Fibroblast of pulmonary artery (primary cell): ENCODE measurements at regions not wholly inside any gene's neighbourhood (a gene's known extent, or its start where the extent isn't known, plus 50 kb on each side); places are given as distances from the start of the nearest gene placed in this dataset.

Experiments used
- DNase-seq: peaks from one replicate; pipeline ENCODE4 v3.0.0-alpha.2; 2010; ENCODE audit warnings: low read depth
- H3K4me3 ChIP-seq: replicated peaks from 2 replicates; pipeline ENCODE4 v1.5.1; 2011; ENCODE audit warnings: low read depth, mild to moderate bottlenecking, control low read depth, low read length, moderate library complexity
- CTCF ChIP-seq: IDR thresholded peaks from 2 replicates; pipeline ENCODE4 v1.5.1; 2011; ENCODE audit warnings: mild to moderate bottlenecking, control low read depth, low read length, inconsistent platforms; ENCODE audit errors: missing control alignments

GRCh38 chr19:30672926-30673325 lies 300.7 kb downstream of the ZNF536 start:
- H3K4me3 ChIP-seq = no peak overlapping the region
- TF ChIP-seq CTCF = no peak

GRCh38 chr19:30671622-30672051 lies 299.5 kb downstream of the ZNF536 start:
- H3K4me3 ChIP-seq = no peak overlapping the region
- peak; percentile 13 for DNase-seq
- TF ChIP-seq CTCF = no peak

More at GRCh38 chr19:30672926-30673325, 300.7 kb downstream of the ZNF536 start:
- DNase-seq = no peak

- DNase-seq = no peak
- H3K4me3 ChIP-seq = no peak overlapping the region
- no peak for TF ChIP-seq CTCF
These were observed 299.1 kb downstream of the ZNF536 start for GRCh38 chr19:30671367-30671619.

- H3K4me3 ChIP-seq = no peak overlapping the region
- TF ChIP-seq CTCF = no peak
- DNase-seq = no peak
These were observed 298.6 kb downstream of the ZNF536 start for GRCh38 chr19:30670562-30671366.

GRCh38 chr19:30670011-30670329 lies 297.8 kb downstream of the ZNF536 start:
- no peak overlapping the region for H3K4me3 ChIP-seq
- no peak for DNase-seq
- TF ChIP-seq CTCF = no peak

- H3K4me3 ChIP-seq = no peak overlapping the region
- peak; percentile 41 for DNase-seq
- TF ChIP-seq CTCF = peak; percentile 74
These were observed 297.3 kb downstream of the ZNF536 start for GRCh38 chr19:30669329-30670010.
